Activated naive CD8-positive, alpha-beta T cell treated with anti-CD3 and anti-CD28 coated beads, Interleukin-2, amount 10 ng/mL, durations not matched to agents 7 days and 5 days (primary cell): ENCODE measurements at regions not wholly inside any gene's neighbourhood (a gene's known extent, or its start where the extent isn't known, plus 50 kb on each side); places are given as distances from the start of the nearest gene placed in this dataset.
"Not testable (repeated sequence)": the region's sequence is repeated elsewhere in the genome, so short reads cannot be mapped to it uniquely, and the experiment has no call there.

Experiments
- ATAC-seq: fragments of 150-1000 bp; cut with Tn5 transposase; one replicate; pipeline ENCODE4 v1.10.0; 2021; ENCODE audit warnings: low read depth, moderate library complexity
- POLR2A ChIA-PET: fragments of 350-600 bp; sonication (Branson Sonifier 250); formaldehyde crosslinking; loops from one replicate; lab custom pipeline; 2021; ENCODE audit warnings: antibody characterized with exemption; lab: Charles Lee
- DNase-seq: peaks from one replicate; pipeline ENCODE4 v3.0.0; 2021
- H3K27ac Mint-ChIP-seq: one replicate; pipeline ENCODE4 v1.8.0; 2022; ENCODE audit warnings: mild to moderate bottlenecking, mixed read lengths
- H3K27me3 Mint-ChIP-seq: one replicate; pipeline ENCODE4 v1.8.0; 2022; ENCODE audit warnings: mild to moderate bottlenecking, moderate library complexity, mixed read lengths
- H3K36me3 Mint-ChIP-seq: one replicate; pipeline ENCODE4 v1.8.0; 2021; ENCODE audit warnings: mild to moderate bottlenecking, mixed read lengths
- H3K4me1 Mint-ChIP-seq: one replicate; pipeline ENCODE4 v1.8.0; 2021; ENCODE audit warnings: mixed read lengths
- H3K4me3 Mint-ChIP-seq: one replicate; pipeline ENCODE4 v1.8.0; 2022; ENCODE audit warnings: mild to moderate bottlenecking, moderate library complexity, mixed read lengths
- H3K9me3 Mint-ChIP-seq: one replicate; pipeline ENCODE4 v1.8.0; 2021; ENCODE audit warnings: mixed read lengths

- ATAC-seq (no peak), DNase-seq (no peak)
- POLR2A ChIA-PET: no interaction called here
- Mint-ChIP-seq H3K4me3 (no peak overlapping the region), H3K27ac (no peak overlapping the region), H3K36me3 (no peaks in the 10 kb centered on the region), H3K4me1 (no peaks in the 10 kb centered on the region), H3K9me3 (no peaks in the 10 kb centered on the region), H3K27me3 (no peaks in the 10 kb centered on the region)
These were observed 543.1 kb downstream of the KIF4B start for GRCh38 chr5:155556700-155557099.

- POLR2A ChIA-PET: no interaction called here
- ATAC-seq: no peak
- Mint-ChIP-seq H3K36me3 (no peaks in the 10 kb centered on the region), H3K27me3 (no peaks in the 10 kb centered on the region), H3K27ac (no peak overlapping the region), H3K9me3 (no peaks in the 10 kb centered on the region), H3K4me1 (no peaks in the 10 kb centered on the region), H3K4me3 (no peak overlapping the region)
- no peak for DNase-seq
These were observed 548.6 kb downstream of the KIF4B start for GRCh38 chr5:155562158-155562557.

DNA sequence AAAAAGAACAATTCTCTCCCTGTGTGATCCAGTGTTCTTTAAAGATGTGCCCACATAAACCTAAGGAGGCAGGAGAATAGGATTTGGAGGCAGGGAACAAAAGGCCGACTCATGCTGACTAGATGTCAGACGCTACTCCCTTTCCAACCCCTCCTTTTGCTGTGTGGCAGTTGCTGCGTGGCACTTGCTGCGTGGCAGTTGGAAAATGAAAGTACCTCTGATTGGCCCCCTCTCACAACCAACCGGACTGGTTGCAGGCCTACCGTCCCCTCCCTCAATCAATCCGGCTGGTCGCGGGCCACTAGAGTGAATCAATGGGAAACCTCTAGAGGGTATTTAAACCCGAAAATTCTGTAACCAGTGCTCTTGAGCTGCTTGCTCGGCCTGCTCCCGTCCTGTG lies 551.0 kb downstream of the KIF4B start:
- POLR2A ChIA-PET: no interaction called here
- Mint-ChIP-seq H3K9me3 (peaks cover 5% of the 10 kb centered on the region), H3K4me1 (no peaks in the 10 kb centered on the region)

GRCh38 chr5:155575861-155576260 lies 562.3 kb downstream of the KIF4B start:
- POLR2A ChIA-PET: no interaction called here
- no peak overlapping the region for H3K4me3 Mint-ChIP-seq
- ATAC-seq: no peak
- no peak overlapping the region for H3K27ac Mint-ChIP-seq
- H3K4me1 Mint-ChIP-seq: no peaks in the 10 kb centered on the region
- peaks cover 2% of the 10 kb centered on the region for H3K9me3 Mint-ChIP-seq
- no peaks in the 10 kb centered on the region for H3K36me3 Mint-ChIP-seq
- DNase-seq: no peak
- no peaks in the 10 kb centered on the region for H3K27me3 Mint-ChIP-seq

More for the DNA sequence above, 551.0 kb downstream of the KIF4B start:
- no peak for ATAC-seq
- no peak overlapping the region for H3K4me3 Mint-ChIP-seq
- no peak overlapping the region for H3K27ac Mint-ChIP-seq
- no peak for DNase-seq
- no peaks in the 10 kb centered on the region for H3K27me3 Mint-ChIP-seq
- no peaks in the 10 kb centered on the region for H3K36me3 Mint-ChIP-seq

DNA sequence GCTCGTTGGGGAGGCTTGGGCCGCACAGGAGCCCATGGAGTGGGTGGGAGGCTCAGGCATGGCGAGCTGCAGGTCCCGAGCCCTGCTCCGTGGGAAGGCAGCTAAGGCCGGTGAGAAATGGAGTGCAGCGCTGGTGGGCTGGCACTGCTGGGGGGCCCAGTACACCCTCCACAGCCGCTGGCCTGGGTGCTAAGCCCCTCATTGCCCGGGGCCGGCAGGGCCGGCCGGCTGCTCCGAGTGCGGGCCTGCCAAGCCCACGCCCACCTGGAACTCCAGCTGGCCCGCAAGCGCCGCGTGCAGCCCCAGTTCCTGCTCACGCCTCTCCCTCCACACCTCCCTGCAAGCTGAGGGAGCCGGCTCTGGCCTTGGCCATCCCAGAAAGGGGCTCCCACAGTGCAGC lies 573.3 kb downstream of the KIF4B start:
- POLR2A ChIA-PET, H3K4me1 Mint-ChIP-seq, ATAC-seq, H3K27ac Mint-ChIP-seq, H3K36me3 Mint-ChIP-seq, H3K9me3 Mint-ChIP-seq, DNase-seq, H3K4me3 Mint-ChIP-seq, H3K27me3 Mint-ChIP-seq: not testable (repeated sequence)

DNA sequence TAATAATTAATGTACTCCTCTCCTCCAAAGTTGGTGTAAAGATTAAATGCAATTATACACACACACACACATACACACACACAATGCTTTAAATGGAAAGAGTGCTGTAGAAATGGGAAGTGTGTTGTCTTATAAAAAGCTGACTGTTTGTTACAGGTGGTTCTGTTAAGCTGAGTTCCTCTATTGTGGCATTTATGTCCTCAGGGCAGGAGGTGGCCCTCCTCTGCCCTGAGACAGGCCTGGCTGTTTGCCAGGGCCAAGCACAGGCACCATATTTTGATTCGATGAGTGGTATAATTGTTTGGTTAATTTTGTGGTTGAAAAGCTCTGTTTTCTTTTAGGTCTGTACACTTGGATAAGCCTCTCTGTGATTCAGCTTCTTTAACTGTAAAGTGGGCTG lies 573.9 kb downstream of the KIF4B start:
- no peaks in the 10 kb centered on the region for H3K9me3 Mint-ChIP-seq
- H3K27me3 Mint-ChIP-seq: no peaks in the 10 kb centered on the region
- H3K36me3 Mint-ChIP-seq: no peaks in the 10 kb centered on the region
- H3K27ac Mint-ChIP-seq: no peak overlapping the region
- no peaks in the 10 kb centered on the region for H3K4me1 Mint-ChIP-seq
- DNase-seq (no peak), ATAC-seq (no peak)
- H3K4me3 Mint-ChIP-seq: no peak overlapping the region
- POLR2A ChIA-PET: no interaction called here

GRCh38 chr5:155591273-155591672 lies 577.7 kb downstream of the KIF4B start:
- H3K4me3 Mint-ChIP-seq: no peak overlapping the region
- no peaks in the 10 kb centered on the region for H3K4me1 Mint-ChIP-seq
- POLR2A ChIA-PET: no interaction called here
- H3K27me3 Mint-ChIP-seq: no peaks in the 10 kb centered on the region
- H3K27ac Mint-ChIP-seq: no peak overlapping the region
- ATAC-seq: no peak
- DNase-seq: no peak
- H3K9me3 Mint-ChIP-seq: no peaks in the 10 kb centered on the region
- H3K36me3 Mint-ChIP-seq: no peaks in the 10 kb centered on the region

- Mint-ChIP-seq H3K9me3 (no peaks in the 10 kb centered on the region), H3K4me1 (no peaks in the 10 kb centered on the region), H3K4me3 (no peak overlapping the region), H3K27me3 (no peaks in the 10 kb centered on the region), H3K27ac (no peak overlapping the region), H3K36me3 (no peaks in the 10 kb centered on the region)
- ATAC-seq: no peak
- POLR2A ChIA-PET: no interaction called here
- DNase-seq: no peak
These were observed 580.7 kb downstream of the KIF4B start for GRCh38 chr5:155594270-155594669.

DNA sequence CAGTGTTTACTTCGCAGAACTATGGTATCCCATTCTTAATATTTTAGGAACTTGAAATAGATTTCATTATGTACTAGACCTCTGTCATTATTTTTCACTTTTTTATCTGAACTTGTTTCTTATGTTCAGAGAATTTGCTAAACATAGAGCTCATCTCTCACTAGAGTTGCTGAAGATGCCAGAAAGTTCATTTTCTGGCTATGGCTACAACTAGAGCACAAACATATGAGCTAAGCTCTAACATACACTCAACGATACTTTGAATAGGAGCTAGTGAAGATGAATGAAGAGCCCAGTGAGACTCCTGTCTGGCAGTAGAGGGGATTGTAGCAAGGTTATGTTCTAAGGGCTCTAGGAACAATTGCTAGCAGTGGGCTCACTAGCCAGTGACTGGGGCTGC lies 582.2 kb downstream of the KIF4B start:
- Mint-ChIP-seq H3K27ac (no peak overlapping the region), H3K36me3 (no peaks in the 10 kb centered on the region), H3K9me3 (no peaks in the 10 kb centered on the region), H3K27me3 (no peaks in the 10 kb centered on the region), H3K4me3 (no peak overlapping the region), H3K4me1 (no peaks in the 10 kb centered on the region)
- POLR2A ChIA-PET: no interaction called here
- ATAC-seq (no peak), DNase-seq (no peak)

DNA sequence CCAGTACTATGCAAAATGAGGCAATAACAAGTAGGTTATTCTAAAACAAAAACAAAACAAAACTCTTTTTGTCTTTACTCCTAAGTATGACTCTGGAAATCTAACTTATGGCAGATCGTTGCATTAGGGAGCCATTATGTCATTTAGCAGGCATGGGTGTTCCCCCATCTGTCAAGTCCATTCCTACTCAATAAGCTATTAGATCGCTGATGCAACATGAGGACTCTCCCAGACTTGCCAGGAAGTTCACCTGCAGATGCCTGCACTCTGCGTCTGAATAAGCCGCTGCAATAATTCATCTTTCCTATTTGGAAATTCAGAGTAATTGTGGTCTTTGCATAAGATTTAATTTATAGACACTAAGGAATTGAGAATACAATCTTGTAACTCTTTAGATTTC lies 585.0 kb downstream of the KIF4B start:
- Mint-ChIP-seq H3K9me3 (no peaks in the 10 kb centered on the region), H3K27me3 (no peaks in the 10 kb centered on the region), H3K4me3 (no peak overlapping the region), H3K36me3 (no peaks in the 10 kb centered on the region), H3K27ac (no peak overlapping the region), H3K4me1 (no peaks in the 10 kb centered on the region)
- no peak for DNase-seq
- POLR2A ChIA-PET: no interaction called here
- ATAC-seq: no peak

- no peak overlapping the region for H3K4me3 Mint-ChIP-seq
- ATAC-seq: no peak
- H3K9me3 Mint-ChIP-seq: no peaks in the 10 kb centered on the region
- no peak for DNase-seq
- POLR2A ChIA-PET: no interaction called here
- no peaks in the 10 kb centered on the region for H3K36me3 Mint-ChIP-seq
- H3K27me3 Mint-ChIP-seq: no peaks in the 10 kb centered on the region
- no peaks in the 10 kb centered on the region for H3K4me1 Mint-ChIP-seq
- no peak overlapping the region for H3K27ac Mint-ChIP-seq
These were observed 592.4 kb downstream of the KIF4B start for GRCh38 chr5:155605920-155606319.

DNA sequence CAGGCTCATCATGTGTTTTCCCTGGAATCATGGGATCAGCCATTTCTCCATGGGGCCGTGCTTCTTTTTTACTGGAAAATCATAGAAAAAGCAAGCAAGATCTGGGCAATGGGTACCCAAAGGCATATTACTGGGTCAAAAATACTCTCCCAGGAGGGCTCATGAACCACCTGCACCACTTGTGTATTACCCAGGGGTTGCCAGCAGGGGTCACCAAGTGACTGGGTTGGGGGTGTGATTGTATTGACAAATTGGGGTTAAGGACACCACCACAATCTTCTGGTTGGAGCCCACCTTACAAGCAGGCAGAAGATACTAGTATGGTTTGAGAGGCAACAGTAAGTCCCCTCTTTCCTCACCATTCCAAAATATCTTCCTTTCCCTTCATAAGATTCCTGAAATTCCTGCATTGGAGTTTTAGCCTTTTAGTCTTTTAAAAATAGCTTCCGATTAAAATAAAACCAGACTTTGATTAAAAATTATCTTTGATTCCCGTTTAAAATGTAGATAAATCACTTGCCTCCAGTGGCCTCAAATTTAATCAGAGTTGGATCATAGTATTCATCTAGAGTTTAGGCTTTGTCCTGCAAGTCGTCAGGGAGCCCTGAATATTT lies 603.3 kb downstream of the KIF4B start:
- DNase-seq (peak; percentile 45), ATAC-seq (no peak)
- Mint-ChIP-seq H3K9me3 (no peaks in the 10 kb centered on the region), H3K27me3 (peaks cover 3% of the 10 kb centered on the region), H3K36me3 (no peaks in the 10 kb centered on the region), H3K4me3 (no peak overlapping the region), H3K27ac (no peak overlapping the region), H3K4me1 (no peaks in the 10 kb centered on the region)
- POLR2A ChIA-PET: interaction anchor here (0.6 kb wide), 1 partner anchor 1533 kb away, joined by 3 read pairs; no protein-coding TSS in a partner anchor

GRCh38 chr5:155619688-155620087 lies 606.1 kb downstream of the KIF4B start:
- Mint-ChIP-seq H3K36me3 (no peaks in the 10 kb centered on the region), H3K4me3 (no peak overlapping the region), H3K27me3 (peaks cover 4% of the 10 kb centered on the region), H3K9me3 (no peaks in the 10 kb centered on the region), H3K4me1 (no peaks in the 10 kb centered on the region), H3K27ac (no peak overlapping the region)
- ATAC-seq (no peak), DNase-seq (no peak)
- POLR2A ChIA-PET: no interaction called here

DNA sequence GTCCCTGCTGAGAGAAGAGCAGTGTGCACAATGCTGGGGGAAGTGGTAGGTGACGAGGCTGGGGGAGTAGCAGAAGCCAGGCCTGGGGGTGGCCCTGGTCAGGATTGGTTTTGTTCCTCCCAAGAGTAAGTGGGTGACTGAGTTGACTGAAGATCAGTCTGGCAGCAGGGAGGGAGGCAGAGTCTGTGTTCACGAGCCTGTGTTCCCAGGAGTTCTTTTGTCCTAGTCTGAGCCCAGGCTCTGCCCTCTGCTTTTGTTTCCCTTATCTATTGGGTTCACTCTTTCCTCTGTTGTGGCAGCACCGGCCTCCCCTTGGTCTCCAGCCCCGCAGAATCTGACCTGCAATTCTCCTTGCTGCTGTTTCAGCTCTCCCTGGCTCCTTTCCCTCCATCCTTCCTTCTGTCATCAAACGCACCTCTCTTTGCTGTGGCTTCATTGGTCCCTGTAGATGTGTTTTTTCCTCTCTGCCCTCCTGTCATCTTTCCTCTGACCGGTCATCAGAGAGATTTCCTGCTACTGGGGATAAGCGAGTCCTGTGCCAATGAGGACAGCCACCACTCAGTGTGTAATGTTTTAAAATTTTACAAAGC lies 607.4 kb downstream of the KIF4B start:
- ATAC-seq (no peak), DNase-seq (no peak)
- Mint-ChIP-seq H3K4me3 (no peak overlapping the region), H3K27ac (no peak overlapping the region), H3K9me3 (no peaks in the 10 kb centered on the region), H3K36me3 (no peaks in the 10 kb centered on the region), H3K4me1 (no peaks in the 10 kb centered on the region), H3K27me3 (peaks cover 5% of the 10 kb centered on the region)
- POLR2A ChIA-PET: no interaction called here
